GM12872 (cell line): ENCODE measurements at regions not wholly inside any gene's neighbourhood (a gene's known extent, or its start where the extent isn't known, plus 50 kb on each side); places are given as distances from the start of the nearest gene placed in this dataset.

ENCODE experiments used
- CTCF ChIP-seq: IDR thresholded peaks from 3 replicates; pipeline ENCODE4 v1.5.1; 2011; ENCODE audit warnings: low read depth, mild to moderate bottlenecking, low read length, moderate library complexity; ENCODE audit not compliant: insufficient read depth

- no peak for TF ChIP-seq CTCF
Observed at GRCh38 chr14:42190744-42191143, 584.1 kb downstream of the LRFN5 start.

DNA sequence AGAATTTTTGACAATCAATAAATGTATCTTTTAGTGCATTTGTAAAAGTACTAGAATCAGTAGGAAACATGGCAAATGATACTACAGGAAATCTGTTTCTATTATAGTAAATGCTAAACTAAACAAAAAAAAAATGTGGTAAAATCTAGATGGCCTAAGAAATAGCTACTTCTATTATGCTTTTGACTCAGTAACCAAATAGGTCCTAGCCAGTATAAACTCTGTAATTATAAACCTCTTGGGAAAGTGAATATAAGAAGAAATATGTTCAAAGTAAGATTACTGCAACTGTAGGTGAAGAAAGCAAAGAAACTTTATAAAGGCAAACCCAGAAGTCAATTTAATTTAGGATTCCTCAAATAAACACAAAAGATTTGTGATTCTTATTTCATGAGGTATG lies 581.2 kb downstream of the LRFN5 start:
- no peak for TF ChIP-seq CTCF

- TF ChIP-seq CTCF, result no peak
Observed at GRCh38 chr14:42185718-42186117, 579.0 kb downstream of the LRFN5 start.

DNA sequence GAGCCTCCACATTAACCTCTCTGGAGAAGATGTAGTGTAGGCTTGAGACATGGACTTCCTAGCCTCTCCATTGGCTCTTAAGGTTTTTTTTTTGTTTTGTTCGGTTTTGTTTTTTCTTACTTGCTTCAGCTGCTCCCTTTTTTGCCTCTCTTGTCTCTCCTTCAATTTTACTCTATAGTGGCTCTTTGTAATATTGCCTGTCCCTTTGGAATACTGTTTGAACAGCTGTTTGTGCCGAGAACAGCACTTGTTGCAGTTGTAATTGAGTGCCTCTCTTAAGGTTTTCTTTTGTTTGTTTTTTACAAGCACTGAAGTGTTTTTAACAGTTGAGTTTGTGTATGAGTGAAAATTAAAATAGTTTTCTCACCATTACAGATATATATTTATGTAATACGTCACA lies 567.7 kb downstream of the LRFN5 start:
- TF ChIP-seq CTCF, result no peak

DNA sequence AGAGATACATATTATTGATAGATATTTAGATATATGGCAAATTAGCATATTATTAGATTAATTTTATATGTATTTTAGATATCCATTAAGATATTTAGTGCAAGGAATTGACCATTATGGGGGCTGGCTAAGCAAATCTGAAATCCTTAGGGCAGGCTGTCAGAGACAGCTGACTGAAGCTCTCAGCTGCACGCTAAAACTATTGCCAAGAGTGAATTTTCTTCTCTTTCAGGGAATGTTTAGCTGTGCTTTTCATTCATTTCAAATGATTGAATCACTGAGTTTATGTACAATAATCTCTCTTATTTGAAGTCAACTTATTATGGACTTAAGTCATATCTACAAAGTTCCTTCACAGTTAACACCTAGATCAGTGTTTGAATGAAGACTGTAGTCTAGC lies 566.5 kb downstream of the LRFN5 start:
- TF ChIP-seq CTCF, result no peak

GRCh38 chr14:42172304-42172703 lies 565.6 kb downstream of the LRFN5 start:
- TF ChIP-seq CTCF, result no peak

DNA sequence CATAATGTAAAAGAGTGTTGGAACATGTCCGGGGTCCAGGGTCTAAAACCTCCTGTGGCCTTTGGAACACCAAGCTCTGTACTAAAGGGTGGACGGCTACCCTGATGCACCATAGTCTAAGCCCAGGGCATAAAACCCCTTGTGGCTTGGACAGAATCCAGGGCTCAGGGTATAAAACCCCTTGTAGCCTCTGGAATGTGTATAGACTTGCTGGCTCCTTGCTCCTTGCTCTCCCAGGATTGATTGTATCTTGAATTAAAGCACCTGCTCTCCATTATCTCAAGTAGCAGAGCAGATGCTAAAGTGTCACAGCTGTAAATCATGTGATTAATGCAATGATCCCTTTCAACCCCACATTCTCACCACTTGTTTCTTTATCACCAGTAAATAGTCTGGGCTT lies 556.5 kb downstream of the LRFN5 start:
- no peak for TF ChIP-seq CTCF

- no peak for TF ChIP-seq CTCF
Observed at GRCh38 chr14:42159138-42159537, 552.5 kb downstream of the LRFN5 start.
